GM18511 (cell line): ENCODE measurements at regions not wholly inside any gene's neighbourhood (a gene's known extent, or its start where the extent isn't known, plus 50 kb on each side); places are given as distances from the start of the nearest gene placed in this dataset.
"Not testable (repeated sequence)": the region's sequence is repeated elsewhere in the genome, so short reads cannot be mapped to it uniquely, and the experiment has no call there.

Source experiments
- ATAC-seq: cut with Tn5 transposase; IDR thresholded peaks from one replicate; pipeline ENCODE4 v1.9.1; 2021; ENCODE audit warnings: mild to moderate bottlenecking, moderate library complexity; ENCODE audit not compliant: unreplicated experiment

GRCh38 chr9:96133321-96134021 is 168.5 kb downstream of the HSD17B3 start:
- ATAC-seq = no peak

GRCh38 chr9:96131825-96132224 is 170.2 kb downstream of the HSD17B3 start:
- ATAC-seq = no peak

GRCh38 chr9:96130970-96131369 is 171.0 kb downstream of the HSD17B3 start:
- no peak for ATAC-seq

- no peak for ATAC-seq
Observed at GRCh38 chr9:96129747-96130146, 172.2 kb downstream of the HSD17B3 start.

- no peak for ATAC-seq
Observed at GRCh38 chr9:96128880-96129279, 173.1 kb downstream of the HSD17B3 start.

- no peak for ATAC-seq
Observed at GRCh38 chr9:96126321-96126881, 175.6 kb downstream of the HSD17B3 start.

GRCh38 chr9:96125624-96126023 is 176.4 kb downstream of the HSD17B3 start:
- no peak for ATAC-seq

GRCh38 chr9:96122751-96123150 is 179.2 kb downstream of the HSD17B3 start:
- ATAC-seq = no peak

GRCh38 chr9:96122282-96122681 is 179.7 kb downstream of the HSD17B3 start:
- ATAC-seq = no peak

- ATAC-seq = no peak
Observed at GRCh38 chr9:96121136-96121535, 180.8 kb downstream of the HSD17B3 start.

GRCh38 chr9:96117398-96118080 is 184.4 kb downstream of the HSD17B3 start:
- no peak for ATAC-seq

- ATAC-seq = no peak
Observed at GRCh38 chr9:96116275-96117064, 185.5 kb downstream of the HSD17B3 start.

GRCh38 chr9:96115836-96116235 is 186.1 kb downstream of the HSD17B3 start:
- no peak for ATAC-seq

- no peak for ATAC-seq
Observed at GRCh38 chr9:96113032-96113431, 188.9 kb downstream of the HSD17B3 start.

- no peak for ATAC-seq
Observed at GRCh38 chr9:96109680-96110351, 192.2 kb downstream of the HSD17B3 start.

GRCh38 chr9:96108691-96109380 is 193.1 kb downstream of the HSD17B3 start:
- ATAC-seq = no peak

- ATAC-seq = no peak
Observed at GRCh38 chr9:96107436-96107835, 194.5 kb downstream of the HSD17B3 start.

GRCh38 chr9:96100385-96101300 is 201.3 kb downstream of the HSD17B3 start:
- no peak for ATAC-seq

GRCh38 chr9:96090630-96091029 is 211.3 kb downstream of the HSD17B3 start:
- not testable (repeated sequence) for ATAC-seq
